Coronary artery (tissue), 2 donors: ENCODE measurements at regions not wholly inside any gene's neighbourhood (a gene's known extent, or its start where the extent isn't known, plus 50 kb on each side); places are given as distances from the start of the nearest gene placed in this dataset.

Source experiments
- DNase-seq: peaks from one replicate; pipeline ENCODE4 v3.0.0-alpha.2; 2017; ENCODE audit warnings: low spot score
- H3K27ac ChIP-seq, 2 donors: fragments of 200-600 bp; sonication (generic); one replicate each; pipeline ENCODE4 v1.5.1; 2016 to 2019
- H3K4me3 ChIP-seq: fragments of 200-600 bp; sonication (generic); 2 replicates; pipeline ENCODE4 v1.5.1; 2016; ENCODE audit warnings: mild to moderate bottlenecking, moderate library complexity
- TF ChIP-seq, protein P1 (sequence below): fragments of 200-600 bp; sonication (generic); IDR thresholded peaks from one replicate; pipeline ENCODE4 v1.5.1; 2019; ENCODE audit warnings: antibody characterized with exemption

DNA sequence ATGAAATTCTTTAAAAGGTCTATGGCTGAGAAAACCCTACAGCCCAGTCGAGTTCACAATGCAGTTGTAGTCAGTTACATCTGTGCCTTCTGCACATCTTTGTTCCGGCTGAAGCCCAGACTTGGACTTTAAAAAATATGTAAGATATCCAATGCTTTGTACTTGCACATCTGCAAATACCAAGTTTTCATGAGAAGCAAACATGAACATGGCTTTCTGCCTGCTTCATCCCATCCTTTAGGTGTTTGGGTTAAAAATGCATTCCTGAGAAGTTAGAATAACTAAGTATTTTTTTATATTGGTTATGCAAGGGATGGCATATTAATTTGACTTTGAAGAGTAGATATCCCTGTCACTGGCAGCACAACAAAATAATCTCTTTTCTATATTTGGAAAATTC, 528.4 kb downstream of the METTL15 start:
- no peak for DNase-seq
- Histone ChIP-seq H3K27ac (no peak overlapping the region), H3K4me3 (no peak overlapping the region)
- TF ChIP-seq, protein P1, sequence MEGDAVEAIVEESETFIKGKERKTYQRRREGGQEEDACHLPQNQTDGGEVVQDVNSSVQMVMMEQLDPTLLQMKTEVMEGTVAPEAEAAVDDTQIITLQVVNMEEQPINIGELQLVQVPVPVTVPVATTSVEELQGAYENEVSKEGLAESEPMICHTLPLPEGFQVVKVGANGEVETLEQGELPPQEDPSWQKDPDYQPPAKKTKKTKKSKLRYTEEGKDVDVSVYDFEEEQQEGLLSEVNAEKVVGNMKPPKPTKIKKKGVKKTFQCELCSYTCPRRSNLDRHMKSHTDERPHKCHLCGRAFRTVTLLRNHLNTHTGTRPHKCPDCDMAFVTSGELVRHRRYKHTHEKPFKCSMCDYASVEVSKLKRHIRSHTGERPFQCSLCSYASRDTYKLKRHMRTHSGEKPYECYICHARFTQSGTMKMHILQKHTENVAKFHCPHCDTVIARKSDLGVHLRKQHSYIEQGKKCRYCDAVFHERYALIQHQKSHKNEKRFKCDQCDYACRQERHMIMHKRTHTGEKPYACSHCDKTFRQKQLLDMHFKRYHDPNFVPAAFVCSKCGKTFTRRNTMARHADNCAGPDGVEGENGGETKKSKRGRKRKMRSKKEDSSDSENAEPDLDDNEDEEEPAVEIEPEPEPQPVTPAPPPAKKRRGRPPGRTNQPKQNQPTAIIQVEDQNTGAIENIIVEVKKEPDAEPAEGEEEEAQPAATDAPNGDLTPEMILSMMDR: no peak

DNA sequence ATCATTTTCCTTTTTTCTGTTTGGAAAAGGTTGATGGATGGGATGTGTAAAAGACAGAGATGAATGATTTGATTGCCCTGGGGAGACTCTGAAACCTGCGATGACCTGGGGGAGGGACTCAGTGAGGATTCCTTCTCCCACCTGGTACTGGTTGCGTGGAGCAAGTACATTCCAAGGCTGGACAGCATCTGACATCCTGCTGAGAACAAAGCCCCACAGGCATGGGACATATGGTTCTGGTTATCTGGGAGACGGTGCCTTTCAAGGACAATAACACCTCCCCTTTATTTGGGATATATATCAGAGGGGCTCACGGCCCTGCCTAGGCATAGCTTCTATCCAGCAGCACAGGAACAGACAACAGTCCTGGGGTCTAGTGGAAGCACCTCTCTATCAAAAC, 527.8 kb downstream of the METTL15 start:
- no peak overlapping the region for H3K4me3 ChIP-seq
- H3K27ac ChIP-seq: no peak overlapping the region
- DNase-seq: no peak
- TF ChIP-seq, protein P1: no peak

- TF ChIP-seq, protein P1: no peak
- DNase-seq: no peak
- Histone ChIP-seq H3K4me3 (no peak overlapping the region), H3K27ac (no peak overlapping the region)
Observed at GRCh38 chr11:28632338-28632737, 524.1 kb downstream of the METTL15 start.

- no peak overlapping the region for H3K4me3 ChIP-seq
- DNase-seq: no peak
- TF ChIP-seq, protein P1: no peak
- H3K27ac ChIP-seq: no peak overlapping the region
Observed at GRCh38 chr11:28631148-28631547, 523.0 kb downstream of the METTL15 start.

DNA sequence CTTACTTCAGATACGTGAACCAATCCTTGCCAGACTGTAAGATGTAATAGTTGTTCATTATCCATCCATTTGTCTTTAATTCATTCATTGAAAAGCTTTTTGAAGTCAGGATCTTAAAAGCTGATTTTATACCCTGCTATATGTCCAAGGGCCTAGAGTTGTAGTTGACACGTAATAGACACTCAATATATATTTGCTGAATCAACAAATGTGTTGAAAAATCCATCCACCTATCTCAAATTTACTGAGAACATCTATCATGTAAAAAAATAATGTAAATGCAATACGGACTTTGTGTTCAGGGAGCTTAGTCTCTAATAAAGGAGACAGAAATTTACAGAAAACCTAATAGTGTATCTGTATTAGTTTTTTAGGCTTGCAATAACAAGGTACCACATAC, 521.0 kb downstream of the METTL15 start:
- Histone ChIP-seq H3K4me3 (no peak overlapping the region), H3K27ac (no peak overlapping the region)
- TF ChIP-seq, protein P1: no peak
- no peak for DNase-seq

- TF ChIP-seq, protein P1: no peak
- no peak overlapping the region for H3K27ac ChIP-seq
- H3K4me3 ChIP-seq: no peak overlapping the region
- no peak for DNase-seq
Observed at GRCh38 chr11:28628412-28628811, 520.2 kb downstream of the METTL15 start.

DNA sequence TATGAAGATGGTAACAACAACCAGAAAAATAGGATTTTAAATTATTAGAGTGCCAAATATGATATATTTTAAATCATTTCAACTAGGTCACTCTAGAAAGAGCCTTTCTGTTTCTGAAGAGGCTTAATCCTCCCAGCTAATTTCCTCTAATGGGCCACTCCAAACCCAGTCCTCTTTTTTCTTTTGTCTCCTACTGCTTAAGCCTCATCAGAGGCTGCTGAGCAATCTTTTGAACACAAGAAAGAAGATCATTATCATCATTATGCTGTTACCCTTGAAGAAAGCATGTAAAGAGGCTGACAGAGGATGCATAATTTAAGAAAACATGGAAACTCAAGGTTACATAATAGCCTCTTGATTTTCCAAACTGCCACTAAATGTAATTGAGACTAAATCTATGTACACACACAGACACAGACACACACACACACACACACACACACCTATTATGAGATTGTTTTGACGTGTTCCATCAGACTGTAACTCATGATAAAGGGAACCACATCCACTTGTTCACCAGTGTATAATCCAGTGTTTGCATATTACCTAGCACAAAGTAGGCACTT, 519.6 kb downstream of the METTL15 start:
- no peak for DNase-seq
- TF ChIP-seq, protein P1: no peak
- Histone ChIP-seq H3K27ac (no peak overlapping the region), H3K4me3 (no peak overlapping the region)
